GM18517 (cell line): ENCODE measurements at regions not wholly inside any gene's neighbourhood (a gene's known extent, or its start where the extent isn't known, plus 50 kb on each side); places are given as distances from the start of the nearest gene placed in this dataset.
A peak's percentile ranks its signal among the peaks of the same experiment; 100 is the strongest.

Source experiments
- ATAC-seq: cut with Tn5 transposase; IDR thresholded peaks from one replicate; pipeline ENCODE4 v1.9.1; 2021; ENCODE audit warnings: mild to moderate bottlenecking, moderate library complexity; ENCODE audit not compliant: unreplicated experiment

GRCh38 chr3:193844472-193844871 lies 251.5 kb downstream of the OPA1 start:
- no peak for ATAC-seq

- ATAC-seq, result no peak
Observed at GRCh38 chr3:193845144-193845543, 252.1 kb downstream of the OPA1 start.

GRCh38 chr3:193846569-193846968 lies 253.6 kb downstream of the OPA1 start:
- ATAC-seq, result no peak

- no peak for ATAC-seq
Observed at GRCh38 chr3:193847402-193847801, 254.4 kb downstream of the OPA1 start.

GRCh38 chr3:193848547-193848946 lies 255.5 kb downstream of the OPA1 start:
- no peak for ATAC-seq

GRCh38 chr3:193850084-193850619 lies 257.1 kb downstream of the OPA1 start:
- ATAC-seq, result no peak

- no peak for ATAC-seq
Observed at GRCh38 chr3:193851428-193851847, 258.4 kb downstream of the OPA1 start.

GRCh38 chr3:193851941-193852674 lies 259.1 kb downstream of the OPA1 start:
- no peak for ATAC-seq

- no peak for ATAC-seq
Observed at GRCh38 chr3:193852901-193853300, 259.9 kb downstream of the OPA1 start.

GRCh38 chr3:193853511-193854219 lies 260.7 kb downstream of the OPA1 start:
- no peak for ATAC-seq

GRCh38 chr3:193857996-193858395 lies 265.0 kb downstream of the OPA1 start:
- no peak for ATAC-seq

- ATAC-seq, result no peak
Observed at GRCh38 chr3:193859195-193859594, 266.2 kb downstream of the OPA1 start.

- ATAC-seq, result no peak
Observed at GRCh38 chr3:193861012-193861411, 268.0 kb downstream of the OPA1 start.

- ATAC-seq, result no peak
Observed at GRCh38 chr3:193862843-193863242, 269.8 kb downstream of the OPA1 start.

- no peak for ATAC-seq
Observed at GRCh38 chr3:193863657-193864357, 270.8 kb downstream of the OPA1 start.

GRCh38 chr3:193865339-193865738 lies 270.6 kb upstream of the HES1 start:
- peak; percentile 85 for ATAC-seq

GRCh38 chr3:193865896-193866480 lies 270.0 kb upstream of the HES1 start:
- ATAC-seq, result no peak

GRCh38 chr3:193868590-193868989 lies 267.4 kb upstream of the HES1 start:
- no peak for ATAC-seq

- no peak for ATAC-seq
Observed at GRCh38 chr3:193869221-193870201, 266.4 kb upstream of the HES1 start.
